ENCODE measurements at regions not wholly inside any gene's neighbourhood (a gene's known extent, or its start where the extent isn't known, plus 50 kb on each side); places are given as distances from the start of the nearest gene placed in this dataset.

- no peaks in the 10 kb centered on the region for H3K27me3 ChIP-seq
- DNase-seq (no peak), ATAC-seq (no peak)
- no peak for TF ChIP-seq POLR2A (IDR thresholded peaks at IDR 0.05)
- TF ChIP-seq CTCF (IDR thresholded peaks at IDR 0.05), result no peak
- intact Hi-C loops (cut with DNase I), result no loop called here
- H3K36me3 ChIP-seq (replicated peaks in 1 of 2; ENCODE audit: insufficient read depth in 1 of 2, low read depth in 2 of 2), result no peaks in the 10 kb centered on the region
- no peak overlapping the region for H3K27ac ChIP-seq
- 69% methylated on average over 4 of the region's 4 CpGs for WGBS, 2 donors
- H3K4me3 ChIP-seq, result no peak overlapping the region
- H3K4me1 ChIP-seq, result no peaks in the 10 kb centered on the region
- no peaks in the 10 kb centered on the region for H3K9me3 ChIP-seq
Measured at GRCh38 chr12:107440606-107441005, 245.0 kb upstream of the PWP1 start.

- DNase-seq, result peak in 1 of 4 donors; percentile 4
Measured at GRCh38 chr12:107441665-107442300, 243.8 kb upstream of the PWP1 start.

GRCh38 chr12:107442326-107442987, 243.1 kb upstream of the PWP1 start:
- Histone ChIP-seq H3K27me3 (no peaks in the 10 kb centered on the region), H3K27ac (no peak overlapping the region), H3K4me1 (no peaks in the 10 kb centered on the region), H3K36me3 (replicated peaks in 1 of 2; ENCODE audit: insufficient read depth in 1 of 2, low read depth in 2 of 2) (no peaks in the 10 kb centered on the region), H3K9me3 (no peaks in the 10 kb centered on the region), H3K4me3 (no peak overlapping the region)
- ATAC-seq, result no peak
- 62 to 63% methylated on average over 7 of the region's 7 CpGs for WGBS, 2 donors
- DNase-seq, result no peak
- intact Hi-C loops (cut with DNase I), result no loop called here
- TF ChIP-seq CTCF (IDR thresholded peaks at IDR 0.05) (no peak), POLR2A (IDR thresholded peaks at IDR 0.05) (no peak)

More at GRCh38 chr12:107441665-107442300, 243.8 kb upstream of the PWP1 start:
- Histone ChIP-seq H3K36me3 (replicated peaks in 1 of 2; ENCODE audit: insufficient read depth in 1 of 2, low read depth in 2 of 2) (no peaks in the 10 kb centered on the region), H3K9me3 (no peaks in the 10 kb centered on the region), H3K4me3 (no peak overlapping the region), H3K27me3 (no peaks in the 10 kb centered on the region), H3K27ac (no peak overlapping the region), H3K4me1 (no peaks in the 10 kb centered on the region)
- TF ChIP-seq CTCF (IDR thresholded peaks at IDR 0.05) (no peak), POLR2A (IDR thresholded peaks at IDR 0.05) (no peak)
- WGBS, 2 donors, result 52 to 54% methylated on average over 8 of the region's 8 CpGs
- no peak for ATAC-seq
- intact Hi-C loops (cut with DNase I), result no loop called here

GRCh38 chr12:107443320-107444090, 242.1 kb upstream of the PWP1 start:
- TF ChIP-seq POLR2A (IDR thresholded peaks at IDR 0.05), result no peak
- no peak for TF ChIP-seq CTCF (IDR thresholded peaks at IDR 0.05)
- 78 to 88% methylated on average over 10 of the region's 10 CpGs for WGBS, 2 donors
- intact Hi-C loops (cut with DNase I), result no loop called here
- no peak overlapping the region for H3K4me3 ChIP-seq
- DNase-seq (no peak), ATAC-seq (no peak)
- H3K27me3 ChIP-seq, result no peaks in the 10 kb centered on the region
- H3K4me1 ChIP-seq, result no peaks in the 10 kb centered on the region
- no peaks in the 10 kb centered on the region for H3K9me3 ChIP-seq
- H3K27ac ChIP-seq, result no peak overlapping the region
- no peaks in the 10 kb centered on the region for H3K36me3 ChIP-seq (replicated peaks in 1 of 2; ENCODE audit: insufficient read depth in 1 of 2, low read depth in 2 of 2)

Measured in body of pancreas (tissue), 4 donors.